ENCODE measurements at regions not wholly inside any gene's neighbourhood (a gene's known extent, or its start where the extent isn't known, plus 50 kb on each side); places are given as distances from the start of the nearest gene placed in this dataset.

- TF ChIP-seq, protein P1, sequence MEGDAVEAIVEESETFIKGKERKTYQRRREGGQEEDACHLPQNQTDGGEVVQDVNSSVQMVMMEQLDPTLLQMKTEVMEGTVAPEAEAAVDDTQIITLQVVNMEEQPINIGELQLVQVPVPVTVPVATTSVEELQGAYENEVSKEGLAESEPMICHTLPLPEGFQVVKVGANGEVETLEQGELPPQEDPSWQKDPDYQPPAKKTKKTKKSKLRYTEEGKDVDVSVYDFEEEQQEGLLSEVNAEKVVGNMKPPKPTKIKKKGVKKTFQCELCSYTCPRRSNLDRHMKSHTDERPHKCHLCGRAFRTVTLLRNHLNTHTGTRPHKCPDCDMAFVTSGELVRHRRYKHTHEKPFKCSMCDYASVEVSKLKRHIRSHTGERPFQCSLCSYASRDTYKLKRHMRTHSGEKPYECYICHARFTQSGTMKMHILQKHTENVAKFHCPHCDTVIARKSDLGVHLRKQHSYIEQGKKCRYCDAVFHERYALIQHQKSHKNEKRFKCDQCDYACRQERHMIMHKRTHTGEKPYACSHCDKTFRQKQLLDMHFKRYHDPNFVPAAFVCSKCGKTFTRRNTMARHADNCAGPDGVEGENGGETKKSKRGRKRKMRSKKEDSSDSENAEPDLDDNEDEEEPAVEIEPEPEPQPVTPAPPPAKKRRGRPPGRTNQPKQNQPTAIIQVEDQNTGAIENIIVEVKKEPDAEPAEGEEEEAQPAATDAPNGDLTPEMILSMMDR (IDR thresholded peaks at IDR 0.05; ENCODE audit: insufficient read depth, low read length, poor library complexity, severe bottlenecking): no peak
- TF ChIP-seq EZH2phosphoT487 (conservative IDR thresholded peaks at IDR 0.05; ENCODE audit: low read length): no peak
These were observed 397.1 kb downstream of the DMAC1 start for GRCh38 chr9:7402334-7403027.

All from SU-DHL-6 (cell line).